ENCODE measurements at regions not wholly inside any gene's neighbourhood (a gene's known extent, or its start where the extent isn't known, plus 50 kb on each side); places are given as distances from the start of the nearest gene placed in this dataset.

- TF ChIP-seq CTCF (IDR thresholded peaks at IDR 0.05; ENCODE audit: control extremely low read depth in 1 of 3, insufficient read depth in 1 of 3, low read depth in 1 of 3, low read length in 3 of 3) (no peak), PHF8 (conservative IDR thresholded peaks at IDR 0.05; ENCODE audit: low read depth, low read length) (no peak), BRCA1 (IDR thresholded peaks at IDR 0.05; ENCODE audit: low read depth, low read length) (no peak), CREB1 (IDR thresholded peaks at IDR 0.05) (no peak), POLR2AphosphoS5 (IDR thresholded peaks at IDR 0.05; ENCODE audit: low read depth, low read length) (no peak), GABPA (IDR thresholded peaks at IDR 0.05; ENCODE audit: borderline replicate concordance, insufficient read depth, low read length) (no peak), YY1 (IDR thresholded peaks at IDR 0.05; ENCODE audit: low read depth, low read length) (no peak), POLR2A (IDR thresholded peaks at IDR 0.05; ENCODE audit: control extremely low read depth in 1 of 2, low read depth in 2 of 2, low read length in 2 of 2) (no peak), CHD2 (IDR thresholded peaks at IDR 0.05; ENCODE audit: low read length) (no peak), JUN (IDR thresholded peaks at IDR 0.05; ENCODE audit: low read depth, low read length) (no peak), GTF2F1 (IDR thresholded peaks at IDR 0.05; ENCODE audit: borderline replicate concordance, low read depth, low read length) (no peak), ZNF274 (IDR thresholded peaks at IDR 0.05; ENCODE audit: borderline replicate concordance, extremely low read depth, low read length) (no peak)
Observed at GRCh38 chr12:85374981-85375380, 95.0 kb downstream of the ALX1 start.
